ENCODE measurements at regions not wholly inside any gene's neighbourhood (a gene's known extent, or its start where the extent isn't known, plus 50 kb on each side); places are given as distances from the start of the nearest gene placed in this dataset.

- H3K79me2 ChIP-seq (replicated peaks; ENCODE audit: insufficient read depth, low read length): no peaks in the 10 kb centered on the region
- no peaks in the 10 kb centered on the region for H3F3A ChIP-seq (ENCODE audit: insufficient read depth, low read length, poor library complexity, severe bottlenecking)
- no peak for TF ChIP-seq POLR2AphosphoS5 (IDR thresholded peaks at IDR 0.05)
- no peak for TF ChIP-seq EZH2 (IDR thresholded peaks at IDR 0.05; ENCODE audit: borderline replicate concordance, insufficient read depth, low read length, poor library complexity, severe bottlenecking)
- TF ChIP-seq TAF1 (IDR thresholded peaks at IDR 0.05; ENCODE audit: low read depth): no peak
- TF ChIP-seq, protein P1, sequence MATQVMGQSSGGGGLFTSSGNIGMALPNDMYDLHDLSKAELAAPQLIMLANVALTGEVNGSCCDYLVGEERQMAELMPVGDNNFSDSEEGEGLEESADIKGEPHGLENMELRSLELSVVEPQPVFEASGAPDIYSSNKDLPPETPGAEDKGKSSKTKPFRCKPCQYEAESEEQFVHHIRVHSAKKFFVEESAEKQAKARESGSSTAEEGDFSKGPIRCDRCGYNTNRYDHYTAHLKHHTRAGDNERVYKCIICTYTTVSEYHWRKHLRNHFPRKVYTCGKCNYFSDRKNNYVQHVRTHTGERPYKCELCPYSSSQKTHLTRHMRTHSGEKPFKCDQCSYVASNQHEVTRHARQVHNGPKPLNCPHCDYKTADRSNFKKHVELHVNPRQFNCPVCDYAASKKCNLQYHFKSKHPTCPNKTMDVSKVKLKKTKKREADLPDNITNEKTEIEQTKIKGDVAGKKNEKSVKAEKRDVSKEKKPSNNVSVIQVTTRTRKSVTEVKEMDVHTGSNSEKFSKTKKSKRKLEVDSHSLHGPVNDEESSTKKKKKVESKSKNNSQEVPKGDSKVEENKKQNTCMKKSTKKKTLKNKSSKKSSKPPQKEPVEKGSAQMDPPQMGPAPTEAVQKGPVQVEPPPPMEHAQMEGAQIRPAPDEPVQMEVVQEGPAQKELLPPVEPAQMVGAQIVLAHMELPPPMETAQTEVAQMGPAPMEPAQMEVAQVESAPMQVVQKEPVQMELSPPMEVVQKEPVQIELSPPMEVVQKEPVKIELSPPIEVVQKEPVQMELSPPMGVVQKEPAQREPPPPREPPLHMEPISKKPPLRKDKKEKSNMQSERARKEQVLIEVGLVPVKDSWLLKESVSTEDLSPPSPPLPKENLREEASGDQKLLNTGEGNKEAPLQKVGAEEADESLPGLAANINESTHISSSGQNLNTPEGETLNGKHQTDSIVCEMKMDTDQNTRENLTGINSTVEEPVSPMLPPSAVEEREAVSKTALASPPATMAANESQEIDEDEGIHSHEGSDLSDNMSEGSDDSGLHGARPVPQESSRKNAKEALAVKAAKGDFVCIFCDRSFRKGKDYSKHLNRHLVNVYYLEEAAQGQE (IDR thresholded peaks at IDR 0.05; ENCODE audit: borderline replicate concordance): no peak
- no peak for TF ChIP-seq RAD21 (conservative IDR thresholded peaks at IDR 0.05)
- TF ChIP-seq MXI1 (conservative IDR thresholded peaks at IDR 0.05; ENCODE audit: poor library complexity, severe bottlenecking): no peak
- H4K20me1 ChIP-seq (ENCODE audit: insufficient read depth): no peaks in the 10 kb centered on the region
- H3K4me2 ChIP-seq (ENCODE audit: low read length): no peak overlapping the region
- no peak overlapping the region for H2AFZ ChIP-seq (ENCODE audit: low read depth, low read length)
- no peaks in the 10 kb centered on the region for H3K9me2 ChIP-seq (ENCODE audit: insufficient read depth, low read length)
- H3K9ac ChIP-seq (ENCODE audit: low read length): no peak overlapping the region
- no peaks in the 10 kb centered on the region for H3K9me3 ChIP-seq (ENCODE audit: low read length)
- H3K4me3 ChIP-seq (ENCODE audit: low read length): no peak overlapping the region
- H3K27me3 ChIP-seq (ENCODE audit: insufficient read depth, low read depth, low read length): no peaks in the 10 kb centered on the region
- H3K27ac ChIP-seq (ENCODE audit: low read length): no peak overlapping the region
- no peaks in the 10 kb centered on the region for H3K36me3 ChIP-seq (ENCODE audit: insufficient read depth, low read length)
Observed at GRCh38 chr10:28160866-28161405, 141.9 kb downstream of the MPP7 start.

DNA sequence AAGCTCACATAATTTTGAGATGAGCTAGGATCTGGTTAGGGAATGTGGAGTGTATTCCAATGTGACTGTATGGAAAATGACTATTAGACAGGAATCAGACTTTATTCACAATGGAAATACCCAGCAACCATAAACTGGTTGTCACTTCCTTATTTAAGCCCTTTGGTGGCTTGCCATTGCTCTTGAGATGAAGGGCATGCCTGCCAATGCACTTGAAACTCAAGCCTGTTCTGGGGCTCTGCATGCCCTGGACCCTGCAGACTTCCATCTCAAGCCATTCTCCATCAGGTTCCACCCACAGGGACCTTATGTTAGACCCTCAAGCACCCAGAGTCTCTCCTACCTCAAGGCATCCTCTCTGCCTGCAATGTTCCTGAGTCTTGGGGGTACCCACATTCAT lies 145.5 kb downstream of the MPP7 start:
- no peak for TF ChIP-seq POLR2AphosphoS5 (IDR thresholded peaks at IDR 0.05)
- TF ChIP-seq, protein P2, sequence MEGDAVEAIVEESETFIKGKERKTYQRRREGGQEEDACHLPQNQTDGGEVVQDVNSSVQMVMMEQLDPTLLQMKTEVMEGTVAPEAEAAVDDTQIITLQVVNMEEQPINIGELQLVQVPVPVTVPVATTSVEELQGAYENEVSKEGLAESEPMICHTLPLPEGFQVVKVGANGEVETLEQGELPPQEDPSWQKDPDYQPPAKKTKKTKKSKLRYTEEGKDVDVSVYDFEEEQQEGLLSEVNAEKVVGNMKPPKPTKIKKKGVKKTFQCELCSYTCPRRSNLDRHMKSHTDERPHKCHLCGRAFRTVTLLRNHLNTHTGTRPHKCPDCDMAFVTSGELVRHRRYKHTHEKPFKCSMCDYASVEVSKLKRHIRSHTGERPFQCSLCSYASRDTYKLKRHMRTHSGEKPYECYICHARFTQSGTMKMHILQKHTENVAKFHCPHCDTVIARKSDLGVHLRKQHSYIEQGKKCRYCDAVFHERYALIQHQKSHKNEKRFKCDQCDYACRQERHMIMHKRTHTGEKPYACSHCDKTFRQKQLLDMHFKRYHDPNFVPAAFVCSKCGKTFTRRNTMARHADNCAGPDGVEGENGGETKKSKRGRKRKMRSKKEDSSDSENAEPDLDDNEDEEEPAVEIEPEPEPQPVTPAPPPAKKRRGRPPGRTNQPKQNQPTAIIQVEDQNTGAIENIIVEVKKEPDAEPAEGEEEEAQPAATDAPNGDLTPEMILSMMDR (IDR thresholded peaks at IDR 0.05; ENCODE audit: poor library complexity, severe bottlenecking): no peak
- no peak for TF ChIP-seq RAD21 (conservative IDR thresholded peaks at IDR 0.05)
- TF ChIP-seq EP300 (conservative IDR thresholded peaks at IDR 0.05; ENCODE audit: poor library complexity, severe bottlenecking): no peak
- TF ChIP-seq MXI1 (conservative IDR thresholded peaks at IDR 0.05; ENCODE audit: poor library complexity, severe bottlenecking): no peak
- TF ChIP-seq TAF1 (IDR thresholded peaks at IDR 0.05; ENCODE audit: low read depth): no peak
- TF ChIP-seq, protein P1 (IDR thresholded peaks at IDR 0.05; ENCODE audit: borderline replicate concordance): no peak
- TF ChIP-seq EZH2 (IDR thresholded peaks at IDR 0.05; ENCODE audit: borderline replicate concordance, insufficient read depth, low read length, poor library complexity, severe bottlenecking): no peak
- no peak for TF ChIP-seq SMC3 (conservative IDR thresholded peaks at IDR 0.05; ENCODE audit: poor library complexity)
- no peaks in the 10 kb centered on the region for H3K36me3 ChIP-seq (ENCODE audit: insufficient read depth, low read length)
- H3K27ac ChIP-seq (ENCODE audit: low read length): no peak overlapping the region
- H3K9me3 ChIP-seq (ENCODE audit: low read length): no peaks in the 10 kb centered on the region
- H3K9ac ChIP-seq (ENCODE audit: low read length): no peak overlapping the region
- no peaks in the 10 kb centered on the region for H3K9me2 ChIP-seq (ENCODE audit: insufficient read depth, low read length)
- H4K20me1 ChIP-seq (ENCODE audit: insufficient read depth): no peaks in the 10 kb centered on the region
- H3K4me3 ChIP-seq (ENCODE audit: low read length): no peak overlapping the region
- H2AFZ ChIP-seq (ENCODE audit: low read depth, low read length): no peak overlapping the region
- no peaks in the 10 kb centered on the region for H3K27me3 ChIP-seq (ENCODE audit: insufficient read depth, low read depth, low read length)
- no peaks in the 10 kb centered on the region for H3K79me2 ChIP-seq (replicated peaks; ENCODE audit: insufficient read depth, low read length)
- H3K4me2 ChIP-seq (ENCODE audit: low read length): no peak overlapping the region
- no peaks in the 10 kb centered on the region for H3F3A ChIP-seq (ENCODE audit: insufficient read depth, low read length, poor library complexity, severe bottlenecking)

Measured in neural cell (in vitro differentiated cells).